Transverse colon (tissue), 4 donors: ENCODE measurements at regions not wholly inside any gene's neighbourhood (a gene's known extent, or its start where the extent isn't known, plus 50 kb on each side); places are given as distances from the start of the nearest gene placed in this dataset.

Source experiments
- DNase-seq: peaks from one replicate; pipeline ENCODE4 v3.0.0-alpha.2; 2019
- H3K27ac ChIP-seq, 4 donors: fragments of 200-600 bp; sonication (generic); 2 replicates each; pipeline ENCODE4 v1.5.1; 2016 to 2018; ENCODE audit warnings: inconsistent platforms in 4 of 4
- H3K27me3 ChIP-seq: fragments of 200-600 bp; sonication (generic); 2 replicates; pipeline ENCODE4 v1.5.1; 2017; ENCODE audit warnings: inconsistent platforms
- H3K36me3 ChIP-seq, 4 donors: fragments of 200-600 bp; sonication (generic); 2 replicates each; pipeline ENCODE4 v1.5.1; 2017 to 2019; ENCODE audit warnings: inconsistent platforms in 4 of 4
- H3K4me1 ChIP-seq, 4 donors: fragments of 200-600 bp; sonication (generic); 2 replicates each; pipeline ENCODE4 v1.5.1; 2017 to 2020; ENCODE audit warnings: inconsistent platforms in 4 of 4
- H3K4me3 ChIP-seq, 4 donors: fragments of 200-600 bp; sonication (generic); 1 replicate in 1 of 4; 2 replicates in 3 of 4; pipeline versions ENCODE4 v1.5.1 to v1.6.1; 2017 to 2019; ENCODE audit warnings: inconsistent platforms in 4 of 4
- H3K9me3 ChIP-seq, 2 donors: fragments of 200-600 bp; sonication (generic); 2 replicates each; pipeline ENCODE4 v1.5.1; 2017 to 2019; ENCODE audit warnings: inconsistent platforms in 2 of 2
- EP300 ChIP-seq: sonication (generic); formaldehyde crosslinking; IDR thresholded peaks from one replicate; pipeline ENCODE4 v1.6.1; 2017; ENCODE audit warnings: antibody characterized with exemption, low read depth
- POLR2A ChIP-seq: fragments of 450-650 bp; IDR thresholded peaks from one replicate; pipeline ENCODE4 v1.6.1; 2016; ENCODE audit warnings: antibody characterized with exemption, mild to moderate bottlenecking, moderate library complexity
- POLR2AphosphoS5 ChIP-seq, 3 donors: sonication (generic); formaldehyde crosslinking; IDR thresholded peaks; one replicate each; pipeline ENCODE4 v1.6.1; 2016; ENCODE audit warnings: antibody characterized with exemption in 3 of 3
- WGBS, 2 donors: methylation state at CpG; one replicate each; pipeline ENCODE4 v1.1.5; 2018; ENCODE audit warnings: low coverage in 1 of 2; 5-methylcytosine and 5-hydroxymethylcytosine counted together
- in situ Hi-C, 4 donors: fragments of 200-750 bp; cut with MboI; loops; one replicate each; pipeline versions ENCODE4 v1.15.0 to v1.15.1; 2017; ENCODE audit warnings: low sequenced_read_pairs in 3 of 4, low pct_ligation_motif_present in 1 of 4, low pct_unique_long_range_greater_than_20kb in 1 of 4
- intact Hi-C: fragments of 100-400 bp; cut with DNase I; formaldehyde crosslinking; loops from one replicate; pipeline ENCODE4 v1.15.1; 2023; ENCODE audit warnings: low total_unique reads
- TF ChIP-seq, protein P1 (sequence below), 5 experiments: fragments of 200-600 bp in 3 of 5; fragments of 450-650 bp in 2 of 5; sonication (generic) in 3 of 5; IDR thresholded peaks; 1 replicate in 2 of 5; 2 replicates in 3 of 5; pipeline ENCODE4 v1.5.1; 2016 to 2017; ENCODE audit warnings: antibody characterized with exemption in 5 of 5, inconsistent platforms in 3 of 5, mild to moderate bottlenecking in 2 of 5, moderate library complexity in 1 of 5

GRCh38 chr11:128271401-128271800 lies 316.0 kb downstream of the ETS1 start:
- in situ Hi-C loops: no loop called here
- TF ChIP-seq POLR2A: no peak
- TF ChIP-seq, protein P1, sequence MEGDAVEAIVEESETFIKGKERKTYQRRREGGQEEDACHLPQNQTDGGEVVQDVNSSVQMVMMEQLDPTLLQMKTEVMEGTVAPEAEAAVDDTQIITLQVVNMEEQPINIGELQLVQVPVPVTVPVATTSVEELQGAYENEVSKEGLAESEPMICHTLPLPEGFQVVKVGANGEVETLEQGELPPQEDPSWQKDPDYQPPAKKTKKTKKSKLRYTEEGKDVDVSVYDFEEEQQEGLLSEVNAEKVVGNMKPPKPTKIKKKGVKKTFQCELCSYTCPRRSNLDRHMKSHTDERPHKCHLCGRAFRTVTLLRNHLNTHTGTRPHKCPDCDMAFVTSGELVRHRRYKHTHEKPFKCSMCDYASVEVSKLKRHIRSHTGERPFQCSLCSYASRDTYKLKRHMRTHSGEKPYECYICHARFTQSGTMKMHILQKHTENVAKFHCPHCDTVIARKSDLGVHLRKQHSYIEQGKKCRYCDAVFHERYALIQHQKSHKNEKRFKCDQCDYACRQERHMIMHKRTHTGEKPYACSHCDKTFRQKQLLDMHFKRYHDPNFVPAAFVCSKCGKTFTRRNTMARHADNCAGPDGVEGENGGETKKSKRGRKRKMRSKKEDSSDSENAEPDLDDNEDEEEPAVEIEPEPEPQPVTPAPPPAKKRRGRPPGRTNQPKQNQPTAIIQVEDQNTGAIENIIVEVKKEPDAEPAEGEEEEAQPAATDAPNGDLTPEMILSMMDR (IDR thresholded peaks at IDR 0.05): no peak
- no peak for TF ChIP-seq POLR2AphosphoS5 (IDR thresholded peaks at IDR 0.05)
- no peak for TF ChIP-seq EP300

GRCh38 chr11:128269466-128269865 lies 317.9 kb downstream of the ETS1 start:
- no peak for DNase-seq
- Histone ChIP-seq H3K4me3 (no peak overlapping the region), H3K27me3 (no peaks in the 10 kb centered on the region), H3K9me3 (no peaks in the 10 kb centered on the region), H3K27ac (no peak overlapping the region), H3K4me1 (peaks cover 0 to 10% (median 2%) of the 10 kb centered on the region in 4 donors), H3K36me3 (no peaks in the 10 kb centered on the region)
- 94 to 100% methylated on average over 1 of the region's 1 CpG for WGBS, 2 donors
- in situ Hi-C loops: loop anchor here in 1 of 4 donors (10.0 kb wide), 1 partner anchor 565 kb away; no protein-coding TSS in a partner anchor
- TF ChIP-seq EP300 (no peak), POLR2A (no peak), POLR2AphosphoS5 (IDR thresholded peaks at IDR 0.05) (no peak)
- TF ChIP-seq, protein P1 (IDR thresholded peaks at IDR 0.05): no peak
- intact Hi-C loops: no loop called here

More at GRCh38 chr11:128271401-128271800, 316.0 kb downstream of the ETS1 start:
- peaks cover 0 to 10% (median 2%) of the 10 kb centered on the region in 4 donors for H3K4me1 ChIP-seq
- no peak overlapping the region for H3K27ac ChIP-seq
- H3K9me3 ChIP-seq: no peaks in the 10 kb centered on the region
- WGBS, 2 donors: 40 to 58% methylated on average over 1 of the region's 1 CpG
- DNase-seq: no peak
- no peaks in the 10 kb centered on the region for H3K36me3 ChIP-seq
- no peak overlapping the region for H3K4me3 ChIP-seq
- no peaks in the 10 kb centered on the region for H3K27me3 ChIP-seq
- intact Hi-C loops: no loop called here

GRCh38 chr11:128266893-128267292 lies 320.5 kb downstream of the ETS1 start:
- in situ Hi-C loops (loop anchor here in 1 of 4 donors (10.0 kb wide), 1 partner anchor 568 kb away; no protein-coding TSS in a partner anchor), intact Hi-C loops (no loop called here)
- no peaks in the 10 kb centered on the region for H3K27me3 ChIP-seq
- TF ChIP-seq, protein P1 (IDR thresholded peaks at IDR 0.05): no peak
- TF ChIP-seq POLR2A (no peak), POLR2AphosphoS5 (IDR thresholded peaks at IDR 0.05) (no peak), EP300 (no peak)
- 93 to 100% methylated on average over 1 to 2 of the region's 2 CpGs for WGBS, 2 donors
- no peak overlapping the region for H3K27ac ChIP-seq
- no peaks in the 10 kb centered on the region for H3K9me3 ChIP-seq
- H3K36me3 ChIP-seq: no peaks in the 10 kb centered on the region
- DNase-seq: no peak
- H3K4me3 ChIP-seq: no peak overlapping the region
- H3K4me1 ChIP-seq: peaks cover 0 to 10% (median 2%) of the 10 kb centered on the region in 4 donors

DNA sequence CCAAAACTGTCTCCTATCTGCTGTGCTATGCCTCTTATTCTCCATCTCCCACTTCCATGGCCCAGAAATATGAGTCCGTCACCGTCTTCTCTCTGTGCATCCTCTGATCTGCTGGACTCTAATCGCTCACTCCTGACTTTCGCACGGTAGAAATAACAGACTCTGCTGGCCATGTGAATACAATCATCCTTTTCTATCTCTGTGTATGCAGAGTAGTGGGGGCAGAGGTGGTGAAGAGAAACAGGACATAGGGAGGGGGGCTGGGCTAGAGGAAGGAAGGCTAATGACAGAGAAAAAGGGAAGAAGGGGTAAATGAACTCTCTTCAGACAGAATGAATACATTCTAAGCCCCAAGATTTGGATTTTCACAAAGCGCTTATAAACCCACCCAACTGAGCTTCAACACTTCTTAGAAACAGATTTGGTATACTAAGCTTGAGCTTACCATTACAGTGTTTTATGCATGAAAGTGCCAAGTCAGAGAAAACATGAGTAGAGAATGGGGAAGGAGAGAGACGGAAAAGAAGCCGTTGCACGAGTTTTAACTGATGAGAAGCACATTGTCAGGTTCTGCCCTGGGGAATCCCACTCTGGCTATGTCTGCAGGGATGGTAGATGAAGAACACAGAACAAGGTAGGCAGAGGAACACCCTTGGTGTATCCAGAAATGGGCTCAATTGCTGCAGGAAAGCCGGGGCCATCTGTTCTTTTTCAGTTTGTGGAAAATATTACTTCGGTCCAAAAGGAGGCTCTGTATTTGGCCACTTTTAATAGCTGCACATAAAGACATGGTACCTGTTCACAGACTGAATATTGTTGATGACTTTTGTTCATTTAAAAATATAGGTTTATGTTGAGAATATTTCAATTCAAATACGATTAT lies 324.7 kb downstream of the ETS1 start:
- WGBS, 2 donors: 74 to 80% methylated on average over 11 to 12 of the region's 12 CpGs
- Histone ChIP-seq H3K27ac (no peak overlapping the region), H3K27me3 (no peaks in the 10 kb centered on the region), H3K36me3 (no peaks in the 10 kb centered on the region), H3K4me3 (no peak overlapping the region), H3K9me3 (no peaks in the 10 kb centered on the region), H3K4me1 (no peaks in the 10 kb centered on the region)
- no peak for DNase-seq
- no peak for TF ChIP-seq POLR2AphosphoS5 (IDR thresholded peaks at IDR 0.05)
- TF ChIP-seq POLR2A: no peak
- no peak for TF ChIP-seq EP300
- TF ChIP-seq, protein P1 (IDR thresholded peaks at IDR 0.05): no peak
- intact Hi-C loops (no loop called here), in situ Hi-C loops (loop anchor here in 1 of 4 donors (10.0 kb wide), 1 partner anchor 572 kb away; no protein-coding TSS in a partner anchor)
